PC-3 (cell line): ENCODE measurements at regions not wholly inside any gene's neighbourhood (a gene's known extent, or its start where the extent isn't known, plus 50 kb on each side); places are given as distances from the start of the nearest gene placed in this dataset.

Experiments used
- EZH2 ChIP-seq: fragments of 300-600 bp; sonication (generic); IDR thresholded peaks from one replicate; pipeline ENCODE4 v1.6.1; 2017; ENCODE audit warnings: antibody characterized with exemption, mild to moderate bottlenecking, low read length; ENCODE audit not compliant: unreplicated experiment
- TF ChIP-seq, protein P1 (sequence below): fragments of 300-600 bp; sonication (generic); conservative IDR thresholded peaks from 2 replicates; pipeline ENCODE4 v1.5.1; 2017; ENCODE audit warnings: antibody characterized with exemption, low read depth, mild to moderate bottlenecking, low read length

DNA sequence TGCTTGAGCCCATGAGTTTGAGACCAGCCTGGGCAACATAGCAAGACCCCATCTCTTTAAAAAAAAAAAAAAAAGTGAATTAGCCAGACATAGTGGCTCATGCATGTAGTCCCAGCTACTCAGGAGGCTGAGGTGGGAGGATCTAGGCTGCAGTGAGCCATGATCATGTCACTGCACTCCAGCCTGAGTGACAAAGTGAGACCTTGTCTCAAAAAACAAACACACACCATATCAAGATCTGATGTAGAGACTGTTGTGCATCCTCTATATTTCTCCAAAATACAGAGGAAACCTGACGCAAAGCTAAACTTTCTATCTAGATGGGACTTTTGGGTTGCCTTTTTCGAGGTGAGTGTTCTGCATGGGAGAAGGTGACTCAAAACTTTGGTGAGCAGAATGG lies 77.4 kb upstream of the SLC8A3 start:
- TF ChIP-seq, protein P1, sequence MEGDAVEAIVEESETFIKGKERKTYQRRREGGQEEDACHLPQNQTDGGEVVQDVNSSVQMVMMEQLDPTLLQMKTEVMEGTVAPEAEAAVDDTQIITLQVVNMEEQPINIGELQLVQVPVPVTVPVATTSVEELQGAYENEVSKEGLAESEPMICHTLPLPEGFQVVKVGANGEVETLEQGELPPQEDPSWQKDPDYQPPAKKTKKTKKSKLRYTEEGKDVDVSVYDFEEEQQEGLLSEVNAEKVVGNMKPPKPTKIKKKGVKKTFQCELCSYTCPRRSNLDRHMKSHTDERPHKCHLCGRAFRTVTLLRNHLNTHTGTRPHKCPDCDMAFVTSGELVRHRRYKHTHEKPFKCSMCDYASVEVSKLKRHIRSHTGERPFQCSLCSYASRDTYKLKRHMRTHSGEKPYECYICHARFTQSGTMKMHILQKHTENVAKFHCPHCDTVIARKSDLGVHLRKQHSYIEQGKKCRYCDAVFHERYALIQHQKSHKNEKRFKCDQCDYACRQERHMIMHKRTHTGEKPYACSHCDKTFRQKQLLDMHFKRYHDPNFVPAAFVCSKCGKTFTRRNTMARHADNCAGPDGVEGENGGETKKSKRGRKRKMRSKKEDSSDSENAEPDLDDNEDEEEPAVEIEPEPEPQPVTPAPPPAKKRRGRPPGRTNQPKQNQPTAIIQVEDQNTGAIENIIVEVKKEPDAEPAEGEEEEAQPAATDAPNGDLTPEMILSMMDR, result no peak
- no peak for TF ChIP-seq EZH2
